ENCODE measurements at regions not wholly inside any gene's neighbourhood (a gene's known extent, or its start where the extent isn't known, plus 50 kb on each side); places are given as distances from the start of the nearest gene placed in this dataset.

DNA sequence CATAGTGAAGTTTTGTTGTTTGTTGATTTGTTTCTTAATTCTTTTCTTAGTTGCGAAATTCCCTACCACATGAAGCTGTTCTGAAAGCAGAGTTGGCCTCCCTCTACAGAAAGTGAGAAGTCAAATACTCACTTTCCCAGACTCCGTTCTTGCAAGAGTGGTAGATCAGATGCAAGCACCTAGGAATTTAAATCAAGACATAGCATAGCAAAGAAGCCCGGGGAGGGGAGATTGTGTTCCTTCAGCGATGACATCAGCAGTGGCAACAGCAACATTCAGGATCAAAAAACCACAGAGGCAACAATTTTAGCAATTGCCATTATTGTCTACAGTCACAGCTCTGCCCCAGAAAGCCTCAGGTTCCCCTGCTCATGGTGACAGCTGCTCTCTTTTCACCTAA lies 580.0 kb downstream of the RNF144A start:
- Histone ChIP-seq H4K20me1 (ENCODE audit: control insufficient read depth, insufficient read depth, low read depth, low read length) (no peaks in the 10 kb centered on the region), H3F3A (ENCODE audit: control insufficient read depth, insufficient read depth) (no peaks in the 10 kb centered on the region), H3K79me2 (ENCODE audit: control insufficient read depth, low read length) (no peaks in the 10 kb centered on the region), H3K36me3 (ENCODE audit: control insufficient read depth, low read length) (no peaks in the 10 kb centered on the region), H3K9me3 (ENCODE audit: control insufficient read depth, insufficient read depth, low read length) (peaks cover 6% of the 10 kb centered on the region; the same call in 1 of the 2 replicates), H3K4me2 (ENCODE audit: low read length) (no peak overlapping the region), H3K27ac (ENCODE audit: low read depth, low read length) (no peak overlapping the region), H3K27me3 (ENCODE audit: control insufficient read depth, low read length) (no peaks in the 10 kb centered on the region), H3K9me2 (replicated peaks; ENCODE audit: control insufficient read depth, low read length) (no peaks in the 10 kb centered on the region), H3K4me3 (ENCODE audit: low read length) (no peak overlapping the region), H3K4me1 (ENCODE audit: control insufficient read depth, low read length) (peaks cover 8% of the 10 kb centered on the region)
- TF ChIP-seq EZH2phosphoT487 (IDR thresholded peaks at IDR 0.05; ENCODE audit: borderline replicate concordance, low read length), result no peak

DNA sequence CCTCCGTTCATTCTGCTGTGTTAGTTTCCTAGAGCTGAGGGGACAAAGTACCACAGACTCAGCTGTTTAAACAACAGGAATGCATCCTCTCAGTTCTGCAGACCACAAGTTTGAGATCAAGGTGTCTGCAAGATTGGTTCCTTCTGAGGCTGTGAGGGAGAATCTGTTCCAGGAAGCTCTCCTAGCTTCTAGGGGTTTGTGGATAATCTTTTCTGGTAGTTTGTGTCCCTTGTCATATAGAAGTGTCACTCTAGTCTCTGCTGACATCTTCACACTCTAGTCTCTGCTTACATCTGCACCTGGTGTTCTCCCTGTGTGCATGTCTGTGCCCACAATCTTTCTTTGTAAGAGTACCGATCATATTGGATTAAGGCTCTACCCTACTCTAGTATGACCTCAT lies 581.8 kb downstream of the RNF144A start:
- no peaks in the 10 kb centered on the region for H3K27me3 ChIP-seq (ENCODE audit: control insufficient read depth, low read length)
- H3K27ac ChIP-seq (ENCODE audit: low read depth, low read length), result no peak overlapping the region

DNA sequence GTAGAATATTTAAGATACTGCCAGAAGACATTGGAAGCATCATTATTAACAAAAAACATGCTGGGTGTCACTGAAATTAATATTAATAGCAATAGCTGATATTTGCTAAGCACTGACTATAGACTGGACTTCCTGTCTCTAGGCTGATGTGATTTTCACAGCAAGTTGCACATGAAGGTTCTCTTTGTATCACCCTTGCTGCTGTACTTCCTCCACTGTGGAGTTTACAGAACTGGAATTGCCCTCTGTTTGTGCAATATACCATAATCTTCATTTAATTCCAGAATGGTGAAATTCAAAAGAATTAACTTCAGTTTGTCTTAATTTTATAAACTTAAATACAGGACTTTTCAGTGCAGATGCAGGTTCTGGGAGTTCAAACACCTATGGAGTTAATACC lies 585.1 kb downstream of the RNF144A start:
- Histone ChIP-seq H3K4me1 (ENCODE audit: control insufficient read depth, low read length) (peaks cover 10% of the 10 kb centered on the region), H3F3A (ENCODE audit: control insufficient read depth, insufficient read depth) (no peaks in the 10 kb centered on the region), H3K27ac (ENCODE audit: low read depth, low read length) (no peak overlapping the region), H3K27me3 (ENCODE audit: control insufficient read depth, low read length) (no peaks in the 10 kb centered on the region), H3K4me3 (ENCODE audit: low read length) (no peak overlapping the region), H3K36me3 (ENCODE audit: control insufficient read depth, low read length) (no peaks in the 10 kb centered on the region), H4K20me1 (ENCODE audit: control insufficient read depth, insufficient read depth, low read depth, low read length) (no peaks in the 10 kb centered on the region), H3K9me3 (ENCODE audit: control insufficient read depth, insufficient read depth, low read length) (no peaks in the 10 kb centered on the region), H3K9me2 (replicated peaks; ENCODE audit: control insufficient read depth, low read length) (no peaks in the 10 kb centered on the region), H3K4me2 (ENCODE audit: low read length) (no peak overlapping the region), H3K79me2 (ENCODE audit: control insufficient read depth, low read length) (no peaks in the 10 kb centered on the region)
- no peak for TF ChIP-seq EZH2phosphoT487 (IDR thresholded peaks at IDR 0.05; ENCODE audit: borderline replicate concordance, low read length)
- TF ChIP-seq, protein P1, sequence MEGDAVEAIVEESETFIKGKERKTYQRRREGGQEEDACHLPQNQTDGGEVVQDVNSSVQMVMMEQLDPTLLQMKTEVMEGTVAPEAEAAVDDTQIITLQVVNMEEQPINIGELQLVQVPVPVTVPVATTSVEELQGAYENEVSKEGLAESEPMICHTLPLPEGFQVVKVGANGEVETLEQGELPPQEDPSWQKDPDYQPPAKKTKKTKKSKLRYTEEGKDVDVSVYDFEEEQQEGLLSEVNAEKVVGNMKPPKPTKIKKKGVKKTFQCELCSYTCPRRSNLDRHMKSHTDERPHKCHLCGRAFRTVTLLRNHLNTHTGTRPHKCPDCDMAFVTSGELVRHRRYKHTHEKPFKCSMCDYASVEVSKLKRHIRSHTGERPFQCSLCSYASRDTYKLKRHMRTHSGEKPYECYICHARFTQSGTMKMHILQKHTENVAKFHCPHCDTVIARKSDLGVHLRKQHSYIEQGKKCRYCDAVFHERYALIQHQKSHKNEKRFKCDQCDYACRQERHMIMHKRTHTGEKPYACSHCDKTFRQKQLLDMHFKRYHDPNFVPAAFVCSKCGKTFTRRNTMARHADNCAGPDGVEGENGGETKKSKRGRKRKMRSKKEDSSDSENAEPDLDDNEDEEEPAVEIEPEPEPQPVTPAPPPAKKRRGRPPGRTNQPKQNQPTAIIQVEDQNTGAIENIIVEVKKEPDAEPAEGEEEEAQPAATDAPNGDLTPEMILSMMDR (IDR thresholded peaks at IDR 0.05; ENCODE audit: low read depth, low read length, poor library complexity, severe bottlenecking), result no peak

More for the DNA sequence above, 581.8 kb downstream of the RNF144A start:
- peaks cover 14% of the 10 kb centered on the region for H3K4me1 ChIP-seq (ENCODE audit: control insufficient read depth, low read length)
- no peak overlapping the region for H3K4me3 ChIP-seq (ENCODE audit: low read length)
- no peaks in the 10 kb centered on the region for H3F3A ChIP-seq (ENCODE audit: control insufficient read depth, insufficient read depth)
- no peak overlapping the region for H3K4me2 ChIP-seq (ENCODE audit: low read length)
- TF ChIP-seq EZH2phosphoT487 (IDR thresholded peaks at IDR 0.05; ENCODE audit: borderline replicate concordance, low read length), result no peak
- TF ChIP-seq, protein P1 (IDR thresholded peaks at IDR 0.05; ENCODE audit: low read depth, low read length, poor library complexity, severe bottlenecking), result no peak
- H3K36me3 ChIP-seq (ENCODE audit: control insufficient read depth, low read length), result no peaks in the 10 kb centered on the region
- no peaks in the 10 kb centered on the region for H4K20me1 ChIP-seq (ENCODE audit: control insufficient read depth, insufficient read depth, low read depth, low read length)
- H3K9me2 ChIP-seq (replicated peaks; ENCODE audit: control insufficient read depth, low read length), result no peaks in the 10 kb centered on the region
- H3K9me3 ChIP-seq (ENCODE audit: control insufficient read depth, insufficient read depth, low read length), result no peaks in the 10 kb centered on the region
- no peaks in the 10 kb centered on the region for H3K79me2 ChIP-seq (ENCODE audit: control insufficient read depth, low read length)

DNA sequence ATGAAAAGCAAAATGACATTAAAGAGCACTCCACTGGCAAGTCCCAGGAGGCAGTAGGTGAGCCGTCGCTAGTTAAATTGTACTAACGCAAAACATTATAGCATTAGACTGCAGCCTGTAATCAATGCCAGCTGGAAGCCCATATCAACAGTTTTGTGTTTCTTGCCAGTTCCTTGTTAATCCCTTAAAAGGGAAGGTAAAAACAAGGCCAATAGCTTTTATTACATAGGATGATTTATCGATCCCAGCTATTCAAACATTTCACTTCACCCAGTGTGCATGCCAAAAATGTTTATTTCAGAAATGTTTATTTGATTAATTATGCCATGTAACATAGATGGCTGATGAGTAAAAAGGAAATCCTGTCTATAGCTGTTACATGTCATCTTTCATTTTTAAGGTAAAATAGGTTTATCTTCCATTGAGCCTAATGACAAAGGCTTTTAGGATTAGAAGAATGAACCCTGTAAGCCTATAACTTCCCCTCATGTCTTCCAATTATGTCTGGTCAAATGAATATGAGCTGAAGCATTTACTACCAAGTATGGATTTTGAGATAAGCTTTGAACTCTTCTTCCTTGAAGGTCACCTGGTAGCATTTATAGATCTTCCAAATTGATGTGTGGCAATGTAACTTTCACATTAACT lies 591.2 kb downstream of the RNF144A start:
- peaks cover 4% of the 10 kb centered on the region; the same call in 1 of the 2 replicates for H3K9me3 ChIP-seq (ENCODE audit: control insufficient read depth, insufficient read depth, low read length)
- no peak overlapping the region for H3K27ac ChIP-seq (ENCODE audit: low read depth, low read length)
- no peaks in the 10 kb centered on the region for H3K9me2 ChIP-seq (replicated peaks; ENCODE audit: control insufficient read depth, low read length)
- no peaks in the 10 kb centered on the region for H3K4me1 ChIP-seq (ENCODE audit: control insufficient read depth, low read length)
- no peaks in the 10 kb centered on the region for H3K36me3 ChIP-seq (ENCODE audit: control insufficient read depth, low read length)
- no peak overlapping the region for H3K4me3 ChIP-seq (ENCODE audit: low read length)
- no peaks in the 10 kb centered on the region for H4K20me1 ChIP-seq (ENCODE audit: control insufficient read depth, insufficient read depth, low read depth, low read length)
- H3K27me3 ChIP-seq (ENCODE audit: control insufficient read depth, low read length), result no peaks in the 10 kb centered on the region
- no peak for TF ChIP-seq EZH2phosphoT487 (IDR thresholded peaks at IDR 0.05; ENCODE audit: borderline replicate concordance, low read length)
- TF ChIP-seq, protein P1 (IDR thresholded peaks at IDR 0.05; ENCODE audit: low read depth, low read length, poor library complexity, severe bottlenecking), result no peak
- no peaks in the 10 kb centered on the region for H3F3A ChIP-seq (ENCODE audit: control insufficient read depth, insufficient read depth)
- no peak overlapping the region for H3K4me2 ChIP-seq (ENCODE audit: low read length)
- H3K79me2 ChIP-seq (ENCODE audit: control insufficient read depth, low read length), result no peaks in the 10 kb centered on the region

All from DOHH2 (cell line).